ENCODE measurements at regions not wholly inside any gene's neighbourhood (a gene's known extent, or its start where the extent isn't known, plus 50 kb on each side); places are given as distances from the start of the nearest gene placed in this dataset.

GRCh38 chr2:215731108-215731658 is 282.2 kb downstream of the MREG start:
- Histone ChIP-seq H3K27me3 (replicated peaks; ENCODE audit: insufficient read depth) (no peaks in the 10 kb centered on the region), H3K4me3 (no peak overlapping the region), H3K9me3 (no peaks in the 10 kb centered on the region), H3K4me1 (ENCODE audit: control insufficient read depth in 1 of 2, low read depth in 2 of 2) (peaks cover 8 to 17% of the 10 kb centered on the region in 2 donors), H3K27ac (no peak overlapping the region), H3K36me3 (no peaks in the 10 kb centered on the region)
- TF ChIP-seq CTCF (IDR thresholded peaks at IDR 0.05), result no peak
- ATAC-seq (ENCODE audit: insufficient number of reproducible peaks, low FRiP score, low read depth) (no peak), DNase-seq (ENCODE audit: low spot score) (no peak)

- no peak overlapping the region for H3K4me3 ChIP-seq
- DNase-seq (ENCODE audit: low spot score) (no peak), ATAC-seq (ENCODE audit: insufficient number of reproducible peaks, low FRiP score, low read depth) (no peak)
- H3K36me3 ChIP-seq, result no peaks in the 10 kb centered on the region
- TF ChIP-seq CTCF (IDR thresholded peaks at IDR 0.05), result no peak
- no peaks in the 10 kb centered on the region for H3K27me3 ChIP-seq (replicated peaks; ENCODE audit: insufficient read depth)
- H3K27ac ChIP-seq, result no peak overlapping the region
- peaks cover 8 to 17% of the 10 kb centered on the region in 2 donors for H3K4me1 ChIP-seq (ENCODE audit: control insufficient read depth in 1 of 2, low read depth in 2 of 2)
- no peaks in the 10 kb centered on the region for H3K9me3 ChIP-seq
Measured at GRCh38 chr2:215729985-215730620, 283.2 kb downstream of the MREG start.

- Histone ChIP-seq H3K27me3 (replicated peaks; ENCODE audit: insufficient read depth) (no peaks in the 10 kb centered on the region), H3K4me1 (ENCODE audit: control insufficient read depth in 1 of 2, low read depth in 2 of 2) (peaks cover 8 to 17% of the 10 kb centered on the region in 2 donors), H3K36me3 (no peaks in the 10 kb centered on the region), H3K4me3 (no peak overlapping the region), H3K9me3 (no peaks in the 10 kb centered on the region), H3K27ac (peak overlapping the region in 1 of 2 donors; percentile 32)
- ATAC-seq (ENCODE audit: insufficient number of reproducible peaks, low FRiP score, low read depth), result peak; percentile 74
- no peak for TF ChIP-seq CTCF (IDR thresholded peaks at IDR 0.05)
- DNase-seq (ENCODE audit: low spot score), result no peak
Measured at GRCh38 chr2:215728504-215729065, 284.8 kb downstream of the MREG start.

- no peak for ATAC-seq (ENCODE audit: insufficient number of reproducible peaks, low FRiP score, low read depth)
- Histone ChIP-seq H3K27ac (peak overlapping the region in 1 of 2 donors; percentile 32), H3K4me1 (ENCODE audit: control insufficient read depth in 1 of 2, low read depth in 2 of 2) (peaks cover 8 to 17% of the 10 kb centered on the region in 2 donors), H3K27me3 (replicated peaks; ENCODE audit: insufficient read depth) (no peaks in the 10 kb centered on the region), H3K4me3 (no peak overlapping the region), H3K36me3 (no peaks in the 10 kb centered on the region), H3K9me3 (no peaks in the 10 kb centered on the region)
- no peak for DNase-seq (ENCODE audit: low spot score)
- no peak for TF ChIP-seq CTCF (IDR thresholded peaks at IDR 0.05)
Measured at GRCh38 chr2:215727507-215728503, 285.5 kb downstream of the MREG start.

GRCh38 chr2:215726070-215726469 is 287.3 kb downstream of the MREG start:
- Histone ChIP-seq H3K4me1 (ENCODE audit: control insufficient read depth in 1 of 2, low read depth in 2 of 2) (peaks cover 8 to 17% of the 10 kb centered on the region in 2 donors), H3K27ac (no peak overlapping the region), H3K27me3 (replicated peaks; ENCODE audit: insufficient read depth) (no peaks in the 10 kb centered on the region), H3K36me3 (no peaks in the 10 kb centered on the region), H3K4me3 (no peak overlapping the region), H3K9me3 (no peaks in the 10 kb centered on the region)
- DNase-seq (ENCODE audit: low spot score), result no peak
- TF ChIP-seq CTCF (IDR thresholded peaks at IDR 0.05), result no peak
- no peak for ATAC-seq (ENCODE audit: insufficient number of reproducible peaks, low FRiP score, low read depth)

Data from thoracic aorta (tissue), 2 donors.